HG03460 (cell line): ENCODE measurements at regions not wholly inside any gene's neighbourhood (a gene's known extent, or its start where the extent isn't known, plus 50 kb on each side); places are given as distances from the start of the nearest gene placed in this dataset.

ENCODE experiments used
- ATAC-seq: cut with Tn5 transposase; IDR thresholded peaks from one replicate; pipeline ENCODE4 v1.9.1; 2021; ENCODE audit not compliant: unreplicated experiment

GRCh38 chr13:22049384-22049783 lies 378.5 kb downstream of the FGF9 start:
- ATAC-seq: no peak

- ATAC-seq: no peak
Measured at GRCh38 chr13:22050951-22051563, 380.2 kb downstream of the FGF9 start.

DNA sequence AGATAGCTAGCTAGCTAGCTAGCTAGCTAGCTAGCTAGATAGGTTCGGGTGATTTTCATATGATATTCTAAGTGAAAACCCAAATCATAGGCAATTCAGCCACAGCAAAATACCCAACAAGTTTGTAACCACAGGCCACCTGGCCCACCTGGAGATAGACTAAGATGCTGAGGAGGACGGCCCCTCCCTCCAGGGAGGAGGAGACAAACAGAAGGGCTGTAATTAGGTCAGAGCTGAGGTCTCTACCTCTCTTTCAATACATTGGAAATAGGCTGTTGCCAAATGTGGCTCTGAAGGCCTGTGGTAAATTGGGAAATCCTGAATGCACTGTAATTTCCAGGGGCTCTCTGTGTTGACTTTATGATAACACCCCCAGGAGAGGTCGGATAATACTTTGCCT lies 382.2 kb downstream of the FGF9 start:
- ATAC-seq: no peak

- no peak for ATAC-seq
Measured at GRCh38 chr13:22055259-22055658, 384.4 kb downstream of the FGF9 start.

DNA sequence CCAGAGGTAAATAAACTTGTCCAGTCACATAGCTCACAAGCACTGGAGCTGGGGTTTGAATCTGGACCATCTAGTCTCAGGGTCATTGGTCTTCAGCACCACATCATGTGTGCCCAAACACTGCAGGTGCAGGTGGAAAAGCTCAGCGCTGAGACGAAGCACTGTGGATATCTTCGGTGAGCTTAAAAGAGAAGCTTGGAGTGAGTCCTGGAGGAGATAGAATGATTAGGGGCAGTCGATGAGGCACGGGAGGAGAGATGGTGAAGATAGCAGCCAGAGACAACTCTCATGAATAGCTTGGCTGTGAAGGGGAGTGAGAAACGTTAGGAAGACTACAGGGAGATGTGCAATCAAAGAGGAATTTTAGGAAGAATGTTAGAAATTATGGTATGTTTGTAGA lies 389.3 kb downstream of the FGF9 start:
- ATAC-seq: no peak

DNA sequence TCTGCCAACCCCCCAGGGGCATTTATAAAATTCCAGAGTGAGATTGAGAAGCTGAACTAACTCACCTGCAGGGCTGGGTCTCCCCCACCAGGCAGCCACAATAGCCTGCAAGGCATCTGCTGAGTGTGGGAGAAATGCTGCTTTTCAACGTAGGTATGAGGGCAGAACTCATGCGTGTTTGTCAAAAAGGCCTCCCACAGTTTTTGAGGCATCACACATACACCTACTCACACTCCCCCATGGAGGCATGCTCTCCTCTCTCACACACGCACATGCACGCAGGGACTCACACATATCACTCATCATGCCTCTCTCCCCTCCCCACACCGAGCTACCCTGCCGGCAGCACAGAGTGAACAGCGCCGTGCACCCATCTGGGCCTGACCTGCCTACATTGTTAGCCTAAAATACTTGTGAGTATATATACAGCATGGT lies 390.5 kb downstream of the FGF9 start:
- peak; percentile 48 for ATAC-seq

DNA sequence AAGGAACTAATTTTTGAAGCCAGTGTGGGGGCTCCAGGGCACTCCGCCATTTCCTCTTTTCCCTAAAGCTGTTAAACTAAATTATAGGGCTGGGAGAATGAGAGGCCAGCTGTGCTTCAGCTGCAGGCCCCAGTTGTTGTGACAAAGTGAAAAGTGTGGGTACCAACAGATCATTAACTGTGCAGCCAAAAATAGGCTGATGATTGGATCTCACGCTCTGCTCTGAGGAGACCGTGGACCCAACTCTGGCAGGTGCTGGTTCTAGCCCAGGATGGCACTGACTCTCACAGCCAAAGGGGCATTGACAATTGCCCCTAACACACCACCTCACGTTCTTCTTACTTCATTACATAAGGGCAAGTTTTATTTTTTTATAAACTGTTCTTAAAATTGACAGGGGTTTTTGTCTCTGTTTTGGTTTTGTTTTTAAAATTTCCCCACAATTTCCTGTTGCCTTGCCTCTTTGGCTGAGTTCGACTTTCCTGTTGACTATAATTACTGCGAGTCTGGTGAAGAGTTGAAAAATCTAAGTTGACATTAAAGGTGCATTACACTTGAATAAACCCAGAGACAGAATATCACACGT lies 391.0 kb downstream of the FGF9 start:
- ATAC-seq: peak; percentile 75

DNA sequence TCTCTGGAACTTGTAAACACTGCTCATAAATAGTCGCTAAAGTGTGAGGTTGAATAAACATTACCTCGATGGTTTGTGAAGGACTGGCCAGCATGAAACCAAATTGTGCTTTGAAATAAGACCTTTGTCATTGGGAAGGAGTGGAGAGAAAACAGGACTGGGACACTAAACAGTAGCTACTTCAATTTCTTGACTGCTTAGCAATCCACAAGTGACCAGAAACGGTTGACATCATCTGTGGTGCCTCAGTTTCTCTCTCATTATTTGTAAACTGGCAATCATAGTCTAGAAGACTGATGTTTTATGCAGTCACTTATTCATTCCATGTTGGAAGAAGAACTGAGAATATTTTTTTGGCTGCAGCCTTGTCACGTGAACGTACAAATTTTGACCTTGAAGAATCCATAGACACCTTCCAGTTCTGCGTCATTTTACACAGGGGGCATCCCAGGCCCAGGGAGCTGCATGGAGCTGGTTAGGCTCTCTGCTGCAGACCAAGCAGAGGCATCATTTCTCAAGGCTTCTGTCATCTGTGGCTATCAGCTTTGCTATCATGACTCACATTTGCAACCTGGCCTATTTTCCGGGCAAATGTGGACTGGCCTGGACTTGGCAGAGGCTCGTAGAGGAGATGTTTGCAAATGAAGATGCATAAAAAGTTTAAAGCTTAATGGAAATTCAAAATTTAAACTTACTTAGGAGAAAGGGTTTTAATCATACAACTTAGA lies 391.8 kb downstream of the FGF9 start:
- no peak for ATAC-seq

DNA sequence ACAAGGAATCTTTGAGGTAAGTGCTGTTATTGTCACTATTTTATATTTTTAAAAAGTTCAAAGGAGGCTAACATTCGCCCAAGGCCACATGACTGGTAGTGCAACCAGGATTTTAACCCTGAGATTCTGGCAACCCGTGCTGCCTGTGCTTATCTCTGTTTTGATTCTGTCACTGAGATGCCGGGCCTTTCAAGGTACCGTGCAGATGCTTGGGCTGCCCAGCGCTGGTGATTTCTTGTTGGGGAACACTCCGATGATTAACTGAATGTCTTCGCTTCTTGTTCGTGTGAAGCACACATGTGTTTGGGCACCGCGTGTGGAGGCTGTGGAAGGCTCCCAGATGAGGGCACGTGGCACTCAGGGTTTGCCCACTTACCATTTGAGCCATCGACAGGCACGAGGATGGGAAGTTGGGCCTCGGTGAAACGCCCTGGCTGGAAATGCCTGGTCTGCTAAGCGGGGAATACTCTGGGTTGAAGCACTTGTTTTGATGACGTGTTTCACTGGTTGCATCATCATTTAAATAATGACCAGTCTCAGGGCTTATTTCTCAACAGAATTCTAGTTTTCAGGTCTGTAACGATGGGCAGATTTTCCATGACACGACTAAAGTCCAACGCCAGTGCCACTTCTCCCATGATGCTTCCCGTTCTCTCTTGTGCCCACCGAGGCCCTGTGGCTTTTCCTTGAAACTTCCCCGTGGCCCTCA lies 392.7 kb downstream of the FGF9 start:
- ATAC-seq: no peak

DNA sequence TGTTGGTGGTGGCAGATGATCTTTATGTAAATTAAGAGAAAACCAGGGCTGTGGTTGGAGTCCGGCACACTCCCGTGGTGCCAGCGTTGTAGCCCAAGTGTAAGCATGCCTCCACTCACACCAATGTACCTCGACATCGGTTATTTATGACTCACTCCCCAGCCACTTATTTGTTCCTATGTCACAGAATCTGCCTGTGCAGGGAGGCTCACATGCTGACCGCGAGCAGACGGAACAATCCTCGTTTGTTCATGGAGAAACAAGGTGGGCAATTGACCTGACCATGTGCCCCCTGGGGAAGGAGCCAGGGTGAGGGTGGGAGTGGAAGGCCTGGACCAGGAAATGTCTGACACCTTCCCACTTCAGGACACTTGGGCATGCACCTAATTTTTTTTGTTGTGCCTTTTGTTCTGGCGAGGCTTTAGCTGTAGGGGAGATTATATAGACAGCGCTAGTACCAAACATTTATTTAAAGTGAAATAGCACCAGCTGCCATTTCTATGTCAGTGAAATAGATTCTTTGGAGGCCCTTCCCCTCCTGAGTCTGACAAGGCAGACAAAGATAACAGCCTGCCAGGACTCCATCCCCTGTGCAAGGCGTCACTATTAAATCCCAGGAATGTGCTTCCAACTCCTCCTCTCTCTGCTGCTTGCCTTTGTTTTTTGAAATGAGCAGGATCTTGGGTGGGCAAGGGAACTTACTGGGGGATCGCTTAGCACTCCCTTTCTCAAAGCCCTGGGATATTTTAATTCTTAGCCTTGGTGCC lies 394.2 kb downstream of the FGF9 start:
- no peak for ATAC-seq

- ATAC-seq: no peak
Measured at GRCh38 chr13:22073718-22074117, 402.8 kb downstream of the FGF9 start.

DNA sequence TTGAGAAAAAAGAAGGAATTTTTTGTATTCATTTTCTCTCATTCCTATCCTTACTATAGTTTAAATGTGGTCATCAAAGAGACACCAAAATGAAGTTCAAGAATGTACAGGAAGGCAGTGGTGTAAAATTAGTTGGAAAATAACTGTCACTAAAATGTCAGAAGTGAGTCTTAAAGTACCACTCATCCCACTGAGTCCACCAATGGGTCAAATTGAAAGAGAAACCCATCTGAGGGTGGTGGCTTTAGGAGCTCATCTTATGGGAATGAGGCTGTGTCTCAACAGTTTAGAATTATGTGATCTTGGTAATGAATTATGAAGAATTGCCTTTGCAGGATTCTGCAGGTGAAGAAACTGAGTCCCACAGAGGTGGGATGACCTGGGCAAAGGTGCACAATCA lies 403.5 kb downstream of the FGF9 start:
- ATAC-seq: no peak

DNA sequence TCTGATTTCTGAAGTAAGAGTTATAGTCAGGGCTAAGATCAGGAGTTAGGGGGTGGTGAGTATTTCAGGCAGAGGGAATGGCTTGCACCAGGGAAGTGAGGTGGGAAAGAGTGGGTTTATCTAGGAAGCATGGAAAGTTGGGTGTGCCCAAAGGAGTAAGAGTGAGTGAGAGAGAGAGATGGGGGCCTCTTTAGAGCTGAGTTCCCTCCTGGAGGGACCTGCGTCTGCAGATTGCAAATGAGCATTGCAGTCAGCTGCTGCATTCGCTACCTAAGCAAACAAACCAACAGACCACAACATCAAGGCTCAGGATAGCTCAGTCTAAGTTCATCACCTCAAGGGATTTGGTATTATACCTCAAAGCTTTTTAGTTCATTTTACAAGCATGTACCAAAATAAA lies 405.8 kb downstream of the FGF9 start:
- no peak for ATAC-seq

- no peak for ATAC-seq
Measured at GRCh38 chr13:22077205-22077683, 406.4 kb downstream of the FGF9 start.

GRCh38 chr13:22077764-22078163 lies 406.9 kb downstream of the FGF9 start:
- ATAC-seq: no peak

DNA sequence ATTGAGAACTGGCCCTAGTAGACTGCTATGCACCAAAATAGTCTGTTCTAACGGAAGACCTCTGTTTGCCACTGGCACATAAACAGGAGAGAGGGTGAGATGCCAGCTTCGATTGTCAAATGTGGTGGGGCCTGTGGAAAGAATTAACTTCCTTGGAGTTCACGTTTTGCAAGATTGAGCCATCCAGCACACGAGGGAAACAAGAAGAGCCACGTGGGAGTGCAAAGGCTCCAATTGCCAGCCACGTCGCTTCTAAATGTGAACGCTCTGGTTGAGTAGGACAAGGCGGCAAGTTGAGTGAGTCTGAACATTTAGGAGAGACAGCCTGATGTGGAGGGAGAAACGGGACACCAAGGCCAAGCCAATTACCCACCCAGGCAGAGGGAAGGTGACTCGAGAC lies 409.1 kb downstream of the FGF9 start:
- no peak for ATAC-seq

- no peak for ATAC-seq
Measured at GRCh38 chr13:22080832-22081231, 410.0 kb downstream of the FGF9 start.

GRCh38 chr13:22081430-22081829 lies 410.6 kb downstream of the FGF9 start:
- ATAC-seq: no peak

- ATAC-seq: no peak
Measured at GRCh38 chr13:22082030-22082429, 411.2 kb downstream of the FGF9 start.

GRCh38 chr13:22082437-22083100 lies 411.7 kb downstream of the FGF9 start:
- ATAC-seq: no peak
